HUES6 (cell line): ENCODE measurements at regions not wholly inside any gene's neighbourhood (a gene's known extent, or its start where the extent isn't known, plus 50 kb on each side); places are given as distances from the start of the nearest gene placed in this dataset.

Source experiments
- H3K27ac ChIP-seq: 2 replicates; pipeline ENCODE4 v1.7.0; 2013; ENCODE audit warnings: low read depth, mild to moderate bottlenecking, low read length, inconsistent platforms
- H3K27me3 ChIP-seq: 2 replicates; pipeline ENCODE4 v1.6.1; 2013; ENCODE audit warnings: low read length; ENCODE audit not compliant: control insufficient read depth, insufficient read depth
- H3K36me3 ChIP-seq: 2 replicates; pipeline ENCODE4 v1.6.1; 2013; ENCODE audit warnings: low read length; ENCODE audit not compliant: control insufficient read depth, insufficient read depth
- H3K4me1 ChIP-seq: 2 replicates; pipeline ENCODE4 v1.6.1; 2013; ENCODE audit warnings: low read length; ENCODE audit not compliant: control insufficient read depth, insufficient read depth
- H3K4me3 ChIP-seq: 2 replicates; pipeline ENCODE4 v1.5.1; 2013; ENCODE audit warnings: low read depth, low read length
- H3K9ac ChIP-seq: one replicate; pipeline ENCODE4 v1.6.1; 2013; ENCODE audit warnings: mild to moderate bottlenecking, low read length
- H3K9me3 ChIP-seq: 2 replicates; pipeline ENCODE4 v1.6.1; 2013; ENCODE audit warnings: low read depth, low read length; ENCODE audit not compliant: control insufficient read depth, insufficient read depth

DNA sequence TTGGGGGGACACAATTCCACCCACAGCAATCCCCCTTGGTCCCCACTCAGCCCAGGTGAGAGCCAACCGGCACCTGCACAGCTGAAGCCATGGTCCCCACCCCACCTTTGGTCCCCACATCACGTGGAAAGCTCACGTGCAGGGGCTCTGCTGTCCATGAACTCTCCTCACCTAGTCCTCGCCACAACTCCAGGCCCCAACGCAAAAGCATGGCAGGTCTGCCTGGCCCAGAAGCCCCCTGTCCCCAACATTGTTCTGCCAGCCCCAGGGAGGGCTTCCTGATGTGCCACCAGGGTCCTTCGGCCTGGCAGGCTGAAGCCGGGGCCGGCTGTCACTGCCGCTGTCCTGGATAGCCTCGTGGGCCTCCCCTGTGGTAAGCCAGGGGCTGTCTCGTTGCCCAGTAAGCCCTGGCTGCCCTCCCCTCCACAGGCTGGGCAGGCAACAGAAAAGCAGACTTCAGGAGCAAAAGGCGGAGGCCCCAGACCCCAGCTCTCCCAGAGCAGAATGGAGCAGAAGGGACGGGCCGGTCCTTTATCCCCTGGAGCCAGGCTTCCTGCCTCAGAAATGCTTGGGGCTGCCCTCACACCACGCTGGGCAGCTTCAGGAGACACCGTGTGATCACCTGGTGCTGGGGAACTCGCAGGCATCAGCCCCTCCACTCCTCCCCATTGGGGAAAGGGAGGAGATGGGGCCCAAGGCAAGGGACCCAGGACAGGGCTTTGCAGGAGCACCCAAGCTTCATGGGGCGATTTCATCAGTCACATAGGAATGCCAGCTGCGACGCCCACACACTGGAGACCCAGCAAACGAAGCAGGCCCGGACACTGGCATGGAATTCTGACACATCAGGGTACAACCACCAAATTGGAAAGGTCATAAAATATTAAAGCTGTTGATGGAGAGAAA is 103.7 kb downstream of the ADRA2C start:
- H3K36me3 ChIP-seq = no peaks in the 10 kb centered on the region
- H3K9me3 ChIP-seq = peaks cover 11% of the 10 kb centered on the region
- H3K4me1 ChIP-seq = peaks cover 16% of the 10 kb centered on the region
- no peak overlapping the region for H3K27ac ChIP-seq
- H3K27me3 ChIP-seq = peaks cover 49% of the 10 kb centered on the region
- no peak overlapping the region for H3K4me3 ChIP-seq
- no peak overlapping the region for H3K9ac ChIP-seq

DNA sequence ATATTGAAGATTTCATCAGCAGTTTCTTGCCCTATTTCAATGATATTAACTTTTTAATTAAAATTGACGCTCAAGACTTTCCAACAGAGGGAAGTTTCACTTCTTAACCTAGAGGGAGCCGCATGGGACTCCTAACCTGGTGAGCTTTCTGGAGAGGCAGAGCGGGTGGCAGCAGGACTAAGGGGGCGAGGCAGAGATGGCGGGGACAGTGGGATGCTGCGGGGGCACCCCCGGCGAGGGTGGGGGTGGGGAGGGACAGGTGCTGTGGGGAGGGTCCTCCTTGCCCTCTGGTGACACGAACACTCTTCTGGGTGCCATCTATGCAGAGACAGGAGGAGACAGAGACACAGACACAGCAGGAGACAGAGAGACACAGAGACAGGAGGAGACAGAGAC is 104.4 kb downstream of the ADRA2C start:
- peaks cover 11% of the 10 kb centered on the region for H3K9me3 ChIP-seq
- peaks cover 16% of the 10 kb centered on the region for H3K4me1 ChIP-seq
- H3K36me3 ChIP-seq = no peaks in the 10 kb centered on the region
- H3K27me3 ChIP-seq = peaks cover 52% of the 10 kb centered on the region
- no peak overlapping the region for H3K9ac ChIP-seq
- H3K27ac ChIP-seq = no peak overlapping the region
- H3K4me3 ChIP-seq = 0 out of 2 replicates have a peak overlapping the region, but pooled peaks have one; percentile 61

DNA sequence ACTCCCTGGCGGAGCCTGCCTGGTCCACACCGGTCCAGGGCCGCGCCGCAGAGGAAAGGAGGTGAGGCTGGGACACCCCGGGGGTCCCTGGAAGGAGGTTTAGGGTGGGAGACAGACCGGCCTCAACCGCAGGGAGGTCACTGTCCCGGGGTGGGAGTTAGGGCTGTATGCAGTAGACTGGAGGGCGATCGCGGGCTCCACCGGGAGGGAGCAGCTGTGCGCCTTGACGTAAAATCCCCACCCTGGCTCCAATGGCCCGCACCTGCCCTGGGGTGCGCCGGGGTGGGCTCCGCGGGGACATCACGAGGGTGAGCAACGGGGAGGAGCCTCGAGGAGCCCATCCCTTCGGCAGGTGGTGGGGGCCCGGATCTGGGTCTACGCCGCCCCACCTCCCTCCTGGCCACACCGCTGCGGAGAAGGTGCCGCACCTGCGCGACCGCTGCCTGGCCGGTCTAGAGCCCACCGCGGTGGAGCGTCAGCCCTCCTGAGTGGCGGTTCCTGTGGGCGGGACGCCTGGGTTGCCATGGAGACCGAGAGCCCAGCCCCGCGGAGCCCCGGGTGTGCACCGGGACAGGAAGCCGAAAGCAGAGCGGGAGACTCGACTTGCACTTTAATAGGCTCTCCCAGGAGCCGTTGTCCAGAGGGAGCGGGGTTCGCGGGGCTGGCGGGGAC is 105.1 kb downstream of the ADRA2C start:
- Histone ChIP-seq H3K9me3 (peaks cover 11% of the 10 kb centered on the region), H3K27ac (no peak overlapping the region), H3K9ac (peak overlapping the region; percentile 12), H3K27me3 (peaks cover 54% of the 10 kb centered on the region), H3K4me1 (peaks cover 16% of the 10 kb centered on the region), H3K36me3 (no peaks in the 10 kb centered on the region), H3K4me3 (peak overlapping the region; percentile 61)

DNA sequence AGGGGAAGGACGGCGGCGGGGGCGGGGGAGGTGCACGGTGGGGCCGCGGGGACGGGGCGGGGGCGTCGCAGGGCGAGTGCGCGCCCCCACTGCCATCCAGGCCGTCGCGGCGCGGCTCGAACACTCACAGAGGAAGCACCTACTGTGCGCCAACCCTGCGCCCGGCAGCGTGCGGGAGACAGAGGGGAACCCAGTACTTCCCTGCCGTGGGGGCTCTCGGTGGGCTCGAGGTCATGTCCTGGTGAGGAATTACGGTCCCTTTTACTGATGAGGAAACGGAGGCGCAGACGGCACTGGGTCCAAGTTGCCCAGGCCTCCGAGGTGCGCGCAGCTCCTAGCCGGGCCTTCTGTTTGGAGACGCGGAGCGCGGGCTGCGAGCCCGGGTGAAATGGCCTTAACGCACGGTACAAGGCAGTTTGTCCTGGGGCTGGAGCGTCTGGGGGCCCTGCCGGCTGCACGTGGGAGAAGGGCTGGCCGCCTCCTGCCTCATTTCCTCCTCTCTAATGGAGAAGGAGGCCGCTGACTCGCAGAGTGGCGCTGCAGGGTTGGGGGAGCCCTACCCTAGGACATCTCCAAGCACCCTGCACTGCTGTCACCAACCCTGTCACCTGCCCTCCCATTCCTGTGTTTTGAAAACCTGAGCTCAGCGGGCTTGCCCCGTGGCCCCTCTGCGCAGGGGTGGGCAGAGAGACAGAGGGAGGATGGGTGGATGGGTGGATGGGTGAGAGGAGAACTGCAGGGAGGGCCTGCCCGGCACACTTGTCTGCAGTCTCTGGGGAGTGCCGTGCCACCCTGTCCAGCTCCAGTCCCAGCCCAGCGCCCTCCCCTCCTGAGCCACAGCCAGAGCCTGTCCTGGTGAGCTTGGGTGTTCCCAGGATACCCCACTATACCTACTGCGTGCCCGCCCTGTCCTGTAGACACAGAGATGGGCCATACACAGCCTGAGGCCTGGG is 106.0 kb downstream of the ADRA2C start:
- Histone ChIP-seq H3K9ac (no peak overlapping the region), H3K36me3 (no peaks in the 10 kb centered on the region), H3K4me1 (peaks cover 16% of the 10 kb centered on the region), H3K9me3 (peaks cover 14% of the 10 kb centered on the region), H3K27me3 (peaks cover 54% of the 10 kb centered on the region), H3K27ac (no peak overlapping the region), H3K4me3 (peak overlapping the region; percentile 65)

DNA sequence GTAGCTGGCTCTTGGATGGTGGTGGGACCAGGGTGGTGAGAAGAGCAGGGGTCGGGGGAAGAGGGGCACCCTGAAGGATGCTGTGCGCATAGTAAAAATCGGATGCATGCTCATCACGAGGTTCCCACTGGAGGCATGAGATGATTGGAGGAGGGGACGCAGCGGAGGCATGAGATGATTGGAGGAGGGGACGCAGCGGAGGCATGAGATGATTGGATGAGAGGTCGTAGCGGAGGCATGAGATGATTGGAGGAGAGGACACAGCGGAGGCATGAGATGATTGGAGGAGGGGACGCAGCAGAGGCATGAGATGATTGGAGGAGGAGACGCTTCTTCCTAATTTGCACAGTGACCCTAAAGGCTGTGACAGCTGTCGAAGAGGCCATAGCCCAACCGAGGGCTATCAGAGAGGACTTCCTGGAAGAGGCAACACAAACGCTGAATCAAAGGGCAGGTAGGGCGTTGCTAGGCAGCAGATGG is 106.7 kb downstream of the ADRA2C start:
- peaks cover 16% of the 10 kb centered on the region for H3K4me1 ChIP-seq
- no peak overlapping the region for H3K27ac ChIP-seq
- H3K9ac ChIP-seq = no peak overlapping the region
- H3K4me3 ChIP-seq = no peak overlapping the region
- peaks cover 12% of the 10 kb centered on the region for H3K9me3 ChIP-seq
- H3K27me3 ChIP-seq = peaks cover 54% of the 10 kb centered on the region
- no peaks in the 10 kb centered on the region for H3K36me3 ChIP-seq

DNA sequence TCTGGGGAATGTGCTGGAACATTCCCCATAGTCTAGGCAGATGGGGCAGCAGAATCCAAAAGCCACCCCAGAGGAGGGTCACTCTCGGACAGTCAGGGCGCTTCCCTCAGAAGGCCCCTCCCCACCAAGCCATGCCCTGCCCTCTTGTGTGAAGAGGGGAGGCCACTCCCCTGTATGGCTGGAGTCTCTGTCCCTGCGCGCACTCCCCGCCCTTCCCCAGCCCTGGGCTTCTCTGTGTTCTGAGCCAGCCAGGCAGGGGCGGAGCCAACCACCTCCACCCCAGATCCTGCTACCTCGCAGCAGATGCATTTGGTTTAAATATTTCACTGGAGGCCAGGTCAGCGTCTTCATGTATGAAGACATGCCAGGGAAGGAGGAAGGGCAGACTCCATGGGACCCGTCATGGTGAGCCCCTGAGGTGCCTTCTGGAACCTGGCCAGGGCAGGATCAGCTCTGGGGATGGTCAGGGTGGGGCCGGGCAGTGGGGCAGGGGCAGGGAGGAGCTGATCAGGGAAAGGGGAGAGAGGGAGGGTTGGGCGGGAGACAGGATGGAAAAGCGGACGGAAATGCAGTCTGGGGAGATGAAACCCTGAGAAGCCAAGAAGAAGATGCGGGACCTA is 107.3 kb downstream of the ADRA2C start:
- Histone ChIP-seq H3K4me3 (no peak overlapping the region), H3K27ac (no peak overlapping the region)

GRCh38 chr4:3874028-3874415 is 107.8 kb downstream of the ADRA2C start:
- no peak overlapping the region for H3K4me3 ChIP-seq
- H3K9me3 ChIP-seq = peaks cover 16% of the 10 kb centered on the region; the same call in 1 of the 2 replicates
- H3K27me3 ChIP-seq = peaks cover 62% of the 10 kb centered on the region
- H3K9ac ChIP-seq = no peak overlapping the region
- H3K36me3 ChIP-seq = no peaks in the 10 kb centered on the region
- H3K27ac ChIP-seq = no peak overlapping the region
- H3K4me1 ChIP-seq = peaks cover 16% of the 10 kb centered on the region

More for the DNA sequence above, 107.3 kb downstream of the ADRA2C start:
- no peak overlapping the region for H3K9ac ChIP-seq
- peaks cover 14% of the 10 kb centered on the region; the same call in 1 of the 2 replicates for H3K9me3 ChIP-seq
- H3K36me3 ChIP-seq = no peaks in the 10 kb centered on the region
- peaks cover 57% of the 10 kb centered on the region for H3K27me3 ChIP-seq
- H3K4me1 ChIP-seq = peaks cover 16% of the 10 kb centered on the region

DNA sequence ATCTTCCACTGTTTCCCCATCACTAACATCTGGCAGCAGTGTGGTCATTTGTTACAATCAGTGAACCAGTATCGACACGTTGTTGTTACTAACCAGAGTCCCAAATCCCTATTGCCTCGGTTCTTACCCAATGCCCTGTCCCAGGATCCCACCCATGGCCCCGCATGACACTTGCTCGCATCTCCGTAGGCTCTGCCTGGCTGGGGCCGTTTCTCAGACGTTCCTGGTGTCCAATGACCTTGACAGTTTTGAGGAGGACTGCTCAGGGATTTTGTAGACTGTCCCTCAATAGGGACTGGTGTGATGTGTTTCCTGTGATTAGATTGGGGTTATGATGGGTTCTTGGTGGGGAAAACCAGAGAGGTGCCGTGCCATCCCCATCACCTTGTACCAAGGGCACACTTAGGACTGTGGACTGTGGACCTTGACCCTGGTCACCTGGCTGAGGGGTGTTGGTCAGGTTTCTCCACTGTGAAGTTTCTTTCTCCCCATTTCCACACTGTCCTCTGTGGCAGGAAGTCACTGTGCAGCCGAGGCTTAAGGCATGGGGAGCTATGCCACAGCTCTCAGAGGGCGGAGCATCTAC is 108.4 kb downstream of the ADRA2C start:
- Histone ChIP-seq H3K27ac (no peak overlapping the region), H3K27me3 (peaks cover 66% of the 10 kb centered on the region), H3K9ac (no peak overlapping the region), H3K4me1 (peaks cover 17% of the 10 kb centered on the region), H3K4me3 (no peak overlapping the region), H3K9me3 (peaks cover 19% of the 10 kb centered on the region; the same call in 1 of the 2 replicates), H3K36me3 (no peaks in the 10 kb centered on the region)

- Histone ChIP-seq H3K9me3 (peaks cover 19% of the 10 kb centered on the region; the same call in 1 of the 2 replicates), H3K27me3 (peaks cover 64% of the 10 kb centered on the region), H3K27ac (no peak overlapping the region), H3K9ac (no peak overlapping the region), H3K4me1 (peaks cover 23% of the 10 kb centered on the region), H3K36me3 (no peaks in the 10 kb centered on the region), H3K4me3 (no peak overlapping the region)
Measured at GRCh38 chr4:3875466-3875865, 109.3 kb downstream of the ADRA2C start.
